Esophagus muscularis mucosa (tissue), 4 donors: ENCODE measurements at regions not wholly inside any gene's neighbourhood (a gene's known extent, or its start where the extent isn't known, plus 50 kb on each side); places are given as distances from the start of the nearest gene placed in this dataset.

Experiments
- EP300 ChIP-seq: sonication (generic); formaldehyde crosslinking; IDR thresholded peaks from one replicate; pipeline ENCODE4 v1.6.1; 2017; ENCODE audit warnings: antibody characterized with exemption
- POLR2A ChIP-seq: fragments of 450-650 bp; IDR thresholded peaks from one replicate; pipeline ENCODE4 v1.6.1; 2017; ENCODE audit warnings: antibody characterized with exemption, moderate library complexity, mild to moderate bottlenecking, low read depth
- POLR2AphosphoS5 ChIP-seq, 2 donors: sonication (generic); formaldehyde crosslinking; IDR thresholded peaks; one replicate each; pipeline ENCODE4 v1.6.1; 2017; ENCODE audit warnings: antibody characterized with exemption in 2 of 2
- TF ChIP-seq, protein P1 (sequence below), 3 experiments: fragments of 200-600 bp in 2 of 3; fragments of 450-650 bp in 1 of 3; sonication (generic) in 2 of 3; IDR thresholded peaks; one replicate each; pipeline ENCODE4 v1.5.1; 2017 to 2019; ENCODE audit warnings: antibody characterized with exemption in 3 of 3, mild to moderate bottlenecking in 2 of 3, moderate library complexity in 1 of 3

DNA sequence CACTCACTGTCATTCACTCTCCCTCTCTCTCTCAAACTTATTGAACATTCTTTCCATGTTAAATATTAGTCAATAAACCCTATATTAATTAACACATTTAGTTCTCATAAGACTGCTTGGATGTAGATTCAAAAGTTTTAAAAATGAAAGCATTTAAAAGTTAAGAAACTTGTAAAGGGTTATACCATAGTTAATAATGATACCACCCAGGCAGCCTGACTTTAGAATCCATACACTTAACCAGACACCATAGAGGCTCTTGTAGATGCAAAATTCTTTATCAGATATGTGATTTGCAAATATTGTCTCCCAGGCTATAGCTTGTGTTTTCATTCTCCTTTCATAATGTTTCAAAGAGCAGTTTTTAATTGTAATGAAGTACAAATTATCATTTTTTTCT, 335.8 kb upstream of the ACTBL2 start:
- no peak for TF ChIP-seq EP300
- no peak for TF ChIP-seq POLR2AphosphoS5 (IDR thresholded peaks at IDR 0.05)
- TF ChIP-seq POLR2A: no peak
- TF ChIP-seq, protein P1, sequence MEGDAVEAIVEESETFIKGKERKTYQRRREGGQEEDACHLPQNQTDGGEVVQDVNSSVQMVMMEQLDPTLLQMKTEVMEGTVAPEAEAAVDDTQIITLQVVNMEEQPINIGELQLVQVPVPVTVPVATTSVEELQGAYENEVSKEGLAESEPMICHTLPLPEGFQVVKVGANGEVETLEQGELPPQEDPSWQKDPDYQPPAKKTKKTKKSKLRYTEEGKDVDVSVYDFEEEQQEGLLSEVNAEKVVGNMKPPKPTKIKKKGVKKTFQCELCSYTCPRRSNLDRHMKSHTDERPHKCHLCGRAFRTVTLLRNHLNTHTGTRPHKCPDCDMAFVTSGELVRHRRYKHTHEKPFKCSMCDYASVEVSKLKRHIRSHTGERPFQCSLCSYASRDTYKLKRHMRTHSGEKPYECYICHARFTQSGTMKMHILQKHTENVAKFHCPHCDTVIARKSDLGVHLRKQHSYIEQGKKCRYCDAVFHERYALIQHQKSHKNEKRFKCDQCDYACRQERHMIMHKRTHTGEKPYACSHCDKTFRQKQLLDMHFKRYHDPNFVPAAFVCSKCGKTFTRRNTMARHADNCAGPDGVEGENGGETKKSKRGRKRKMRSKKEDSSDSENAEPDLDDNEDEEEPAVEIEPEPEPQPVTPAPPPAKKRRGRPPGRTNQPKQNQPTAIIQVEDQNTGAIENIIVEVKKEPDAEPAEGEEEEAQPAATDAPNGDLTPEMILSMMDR (IDR thresholded peaks at IDR 0.05): no peak
